Neuronal stem cell (in vitro differentiated cells): ENCODE measurements at regions not wholly inside any gene's neighbourhood (a gene's known extent, or its start where the extent isn't known, plus 50 kb on each side); places are given as distances from the start of the nearest gene placed in this dataset.
A peak's percentile ranks its signal among the peaks of the same experiment; 100 is the strongest.

ENCODE experiments used
- DNase-seq: peaks from one replicate; pipeline ENCODE4 v3.0.0-alpha.2; 2013; ENCODE audit warnings: low spot score
- H2AFZ ChIP-seq: one replicate; pipeline ENCODE4 v1.6.1; 2013; ENCODE audit warnings: mild to moderate bottlenecking, low read length, inconsistent platforms
- H2AK5ac ChIP-seq: 2 replicates; pipeline ENCODE4 v1.6.1; 2013; ENCODE audit warnings: low read depth, mild to moderate bottlenecking, inconsistent platforms, low read length, moderate library complexity, mixed read lengths
- H2BK120ac ChIP-seq: 2 replicates; pipeline ENCODE4 v1.6.1; 2013; ENCODE audit warnings: low read depth, mild to moderate bottlenecking, inconsistent platforms, low read length, moderate library complexity, mixed read lengths
- H2BK12ac ChIP-seq: one replicate; pipeline ENCODE4 v1.6.1; 2013; ENCODE audit warnings: low read length, inconsistent platforms
- H2BK15ac ChIP-seq: 2 replicates; pipeline ENCODE4 v1.6.1; 2013; ENCODE audit warnings: mild to moderate bottlenecking, low read length, inconsistent platforms, mixed read lengths
- H2BK5ac ChIP-seq: one replicate; pipeline ENCODE4 v1.6.1; 2013; ENCODE audit warnings: inconsistent platforms, mild to moderate bottlenecking, low read length, moderate library complexity
- H3K14ac ChIP-seq: one replicate; pipeline ENCODE4 v1.6.1; 2013; ENCODE audit warnings: low read length, inconsistent platforms
- H3K18ac ChIP-seq: 2 replicates; pipeline ENCODE4 v1.6.1; 2013; ENCODE audit warnings: low read length, inconsistent platforms
- H3K23ac ChIP-seq: 2 replicates; pipeline ENCODE4 v1.6.1; 2013; ENCODE audit warnings: low read depth, mild to moderate bottlenecking, mixed read lengths, low read length, inconsistent platforms; ENCODE audit not compliant: poor library complexity
- H3K27ac ChIP-seq: replicated peaks from 3 replicates; pipeline ENCODE4 v1.5.1; 2013; ENCODE audit warnings: low read length, inconsistent platforms
- H3K27me3 ChIP-seq, 3 experiments: 2 replicates each; pipeline ENCODE4 v1.6.1; 2013; ENCODE audit warnings: low read length in 3 of 3, mild to moderate bottlenecking in 2 of 3, inconsistent platforms in 1 of 3, low read depth in 1 of 3, mixed read lengths in 1 of 3, moderate library complexity in 1 of 3; ENCODE audit not compliant: control insufficient read depth in 3 of 3, insufficient read depth in 3 of 3
- H3K36me3 ChIP-seq, 2 donors: replicated peaks in 1 of 2; 2 replicates each; pipeline ENCODE4 v1.6.1; 2013; ENCODE audit warnings: low read length in 2 of 2; ENCODE audit not compliant: control insufficient read depth in 2 of 2, insufficient read depth in 2 of 2
- H3K4ac ChIP-seq: 2 replicates; pipeline ENCODE4 v1.6.1; 2013; ENCODE audit warnings: inconsistent platforms, mild to moderate bottlenecking, low read length, moderate library complexity
- H3K4me1 ChIP-seq, 2 donors: 1 replicate in 1 of 2; 2 replicates in 1 of 2; pipeline ENCODE4 v1.6.1; 2013; ENCODE audit warnings: low read length in 2 of 2, low read depth in 1 of 2; ENCODE audit not compliant: control insufficient read depth in 2 of 2, insufficient read depth in 1 of 2
- H3K4me2 ChIP-seq: one replicate; pipeline ENCODE4 v1.6.1; 2013; ENCODE audit warnings: mild to moderate bottlenecking, low read length, inconsistent platforms; ENCODE audit not compliant: insufficient read depth, poor library complexity, severe bottlenecking
- H3K4me3 ChIP-seq, 2 donors: 2 replicates each; pipeline ENCODE4 v1.5.1; 2013; ENCODE audit warnings: low read length in 2 of 2, mild to moderate bottlenecking in 2 of 2, inconsistent platforms in 1 of 2, moderate library complexity in 1 of 2
- H3K79me1 ChIP-seq: one replicate; pipeline ENCODE4 v1.6.1; 2013; ENCODE audit warnings: low read depth, mild to moderate bottlenecking, inconsistent platforms, low read length, moderate library complexity
- H3K9ac ChIP-seq: one replicate; pipeline ENCODE4 v1.6.1; 2013; ENCODE audit warnings: mild to moderate bottlenecking, low read depth, low read length, inconsistent platforms; ENCODE audit not compliant: poor library complexity
- H3K9me3 ChIP-seq, 2 donors: replicated peaks in 1 of 2; 2 replicates each; pipeline versions ENCODE3 to v1.6.1; 2013; ENCODE audit warnings: low read length in 2 of 2, mild to moderate bottlenecking in 2 of 2, inconsistent platforms in 1 of 2, low read depth in 1 of 2, mixed read lengths in 1 of 2, moderate library complexity in 1 of 2; ENCODE audit not compliant: control insufficient read depth in 2 of 2, insufficient read depth in 1 of 2
- H4K8ac ChIP-seq: one replicate; pipeline ENCODE4 v1.6.1; 2013; ENCODE audit warnings: low read depth, mild to moderate bottlenecking, inconsistent platforms, low read length, moderate library complexity
- H4K91ac ChIP-seq: one replicate; pipeline ENCODE4 v1.6.1; 2013; ENCODE audit warnings: low read length, low read depth, mild to moderate bottlenecking, inconsistent platforms; ENCODE audit not compliant: poor library complexity
- WGBS, 2 donors: extraction: QIAGEN DNeasy Blood & Tissue Kit; methylation state at CpG; one replicate each; pipeline ENCODE4 v1.1.7; 2013; ENCODE audit warnings: missing lambda C conversion rate in 2 of 2, mixed read lengths in 1 of 2; ENCODE audit not compliant: insufficient read length in 2 of 2, insufficient replicate concordance in 1 of 2; ENCODE audit errors: extremely low coverage in 2 of 2; 5-methylcytosine and 5-hydroxymethylcytosine counted together

DNA sequence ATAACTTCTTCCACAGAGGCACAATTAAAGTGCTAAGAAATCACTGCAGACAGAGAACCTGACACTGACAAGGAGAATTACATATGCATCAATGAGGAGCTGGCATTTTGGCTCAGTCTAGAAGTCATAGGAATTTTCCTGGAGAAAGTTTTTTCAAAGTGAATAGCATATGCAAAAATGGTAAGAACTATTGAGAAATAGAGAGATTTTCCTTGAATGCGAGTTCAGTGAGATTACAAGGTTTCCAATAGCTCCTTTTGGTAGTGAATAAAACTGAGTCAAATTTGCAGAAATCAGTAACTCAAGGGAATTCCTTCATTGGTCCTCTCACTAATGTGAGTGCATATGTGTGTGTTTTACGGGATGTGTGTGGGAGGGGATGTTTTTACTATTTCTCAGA is 557.5 kb downstream of the PPARGC1A start:
- no peak overlapping the region for H3K4me2 ChIP-seq

DNA sequence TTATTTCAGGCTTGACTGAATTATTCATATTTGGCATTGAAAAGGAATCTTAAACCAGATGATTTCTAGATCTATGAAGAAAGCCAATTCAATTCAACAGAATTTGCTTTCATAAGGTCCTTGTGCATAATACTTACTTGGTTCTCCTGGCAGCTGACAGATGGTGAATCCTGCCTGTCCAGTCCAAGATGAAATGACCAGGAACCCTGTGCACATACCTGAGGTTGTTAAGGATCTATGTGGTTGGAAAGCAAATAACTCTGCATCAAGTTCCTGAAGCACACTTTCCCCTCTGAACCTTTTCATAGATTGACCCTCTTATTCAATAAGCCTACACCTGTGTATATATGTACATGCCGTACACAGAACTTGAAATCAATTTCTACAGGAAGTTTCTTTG is 562.7 kb downstream of the PPARGC1A start:
- H3K23ac ChIP-seq, result no peak overlapping the region

More for the DNA sequence above, 557.5 kb downstream of the PPARGC1A start:
- H4K91ac ChIP-seq, result no peak overlapping the region
- H3K27me3 ChIP-seq, result no peaks in the 10 kb centered on the region
- H3K14ac ChIP-seq, result no peak overlapping the region
- H2AK5ac ChIP-seq, result no peak overlapping the region
- H3K79me1 ChIP-seq, result no peaks in the 10 kb centered on the region
- no peak overlapping the region for H2BK120ac ChIP-seq
- H2BK12ac ChIP-seq, result no peak overlapping the region
- H3K4ac ChIP-seq, result no peak overlapping the region
- H2BK5ac ChIP-seq, result no peak overlapping the region
- no peaks in the 10 kb centered on the region for H3K36me3 ChIP-seq
- H3K18ac ChIP-seq, result no peak overlapping the region
- no peaks in the 10 kb centered on the region for H3K9me3 ChIP-seq
- no peak overlapping the region for H3K9ac ChIP-seq
- H4K8ac ChIP-seq, result no peak overlapping the region
- H3K4me1 ChIP-seq, result peaks cover 0 to 22% of the 10 kb centered on the region in 2 donors
- no peak overlapping the region for H3K4me3 ChIP-seq
- no peak overlapping the region for H3K23ac ChIP-seq
- no CpG with 5 or more reads among the region's 2 CpGs for WGBS, 2 donors
- peak; percentile 15 for DNase-seq
- no peak overlapping the region for H2BK15ac ChIP-seq
- H3K27ac ChIP-seq, result no peak overlapping the region
- no peak overlapping the region for H2AFZ ChIP-seq

GRCh38 chr4:23324021-23324690 is 565.7 kb downstream of the PPARGC1A start:
- Histone ChIP-seq H2BK120ac (no peak overlapping the region), H3K36me3 (no peaks in the 10 kb centered on the region), H2BK5ac (no peak overlapping the region), H3K9ac (no peak overlapping the region), H3K14ac (no peak overlapping the region), H3K79me1 (no peaks in the 10 kb centered on the region), H3K23ac (no peak overlapping the region), H2BK15ac (no peak overlapping the region), H3K4ac (no peak overlapping the region), H3K4me1 (peaks cover 0 to 33% of the 10 kb centered on the region in 2 donors), H3K27ac (no peak overlapping the region), H3K4me2 (no peak overlapping the region), H3K4me3 (no peak overlapping the region), H2AK5ac (no peak overlapping the region), H4K91ac (no peak overlapping the region), H3K18ac (no peak overlapping the region), H2BK12ac (no peak overlapping the region), H3K9me3 (no peaks in the 10 kb centered on the region), H2AFZ (peak overlapping the region; percentile 30), H4K8ac (no peak overlapping the region), H3K27me3 (no peaks in the 10 kb centered on the region)
- WGBS, 2 donors, result no CpG with 5 or more reads among the region's 3 CpGs
- DNase-seq, result no peak

More for the DNA sequence above, 562.7 kb downstream of the PPARGC1A start:
- H3K9me3 ChIP-seq, result no peaks in the 10 kb centered on the region
- no peak overlapping the region for H3K27ac ChIP-seq
- no peak overlapping the region for H4K91ac ChIP-seq
- H3K14ac ChIP-seq, result no peak overlapping the region
- no peaks in the 10 kb centered on the region for H3K27me3 ChIP-seq
- H3K79me1 ChIP-seq, result no peaks in the 10 kb centered on the region
- H3K36me3 ChIP-seq, result no peaks in the 10 kb centered on the region
- no peak for DNase-seq
- H2BK15ac ChIP-seq, result no peak overlapping the region
- no peak overlapping the region for H2BK5ac ChIP-seq
- no CpG with 5 or more reads among the region's 1 CpG for WGBS, 2 donors
- no peak overlapping the region for H2BK120ac ChIP-seq
- no peak overlapping the region for H2BK12ac ChIP-seq
- no peak overlapping the region for H2AK5ac ChIP-seq
- H3K18ac ChIP-seq, result no peak overlapping the region
- no peak overlapping the region for H2AFZ ChIP-seq
- H3K4me2 ChIP-seq, result no peak overlapping the region
- H3K4me3 ChIP-seq, result no peak overlapping the region
- H3K4ac ChIP-seq, result no peak overlapping the region
- peaks cover 0 to 34% of the 10 kb centered on the region in 2 donors for H3K4me1 ChIP-seq
- no peak overlapping the region for H4K8ac ChIP-seq
- no peak overlapping the region for H3K9ac ChIP-seq

GRCh38 chr4:23323436-23323835 is 566.4 kb downstream of the PPARGC1A start:
- DNase-seq, result no peak
- H3K14ac ChIP-seq, result no peak overlapping the region
- peaks cover 0 to 33% of the 10 kb centered on the region in 2 donors for H3K4me1 ChIP-seq
- no peak overlapping the region for H2AK5ac ChIP-seq
- H2BK12ac ChIP-seq, result no peak overlapping the region
- no peak overlapping the region for H4K91ac ChIP-seq
- H2BK5ac ChIP-seq, result no peak overlapping the region
- no peak overlapping the region for H3K4ac ChIP-seq
- H3K18ac ChIP-seq, result no peak overlapping the region
- H3K9ac ChIP-seq, result no peak overlapping the region
- H2BK15ac ChIP-seq, result no peak overlapping the region
- no peaks in the 10 kb centered on the region for H3K27me3 ChIP-seq
- H2BK120ac ChIP-seq, result no peak overlapping the region
- no peak overlapping the region for H4K8ac ChIP-seq
- H3K4me2 ChIP-seq, result no peak overlapping the region
- H3K23ac ChIP-seq, result no peak overlapping the region
- H3K27ac ChIP-seq, result no peak overlapping the region
- H3K36me3 ChIP-seq, result no peaks in the 10 kb centered on the region
- no peak overlapping the region for H2AFZ ChIP-seq
- H3K4me3 ChIP-seq, result no peak overlapping the region
- no peaks in the 10 kb centered on the region for H3K9me3 ChIP-seq
- WGBS, 2 donors, result no CpG with 5 or more reads among the region's 1 CpG
- no peaks in the 10 kb centered on the region for H3K79me1 ChIP-seq
